ENCODE measurements at regions not wholly inside any gene's neighbourhood (a gene's known extent, or its start where the extent isn't known, plus 50 kb on each side); places are given as distances from the start of the nearest gene placed in this dataset.

GRCh38 chr6:86822747-86823146 is 114.6 kb upstream of the HTR1E start:
- Histone ChIP-seq H3K56ac (ENCODE audit: insufficient read length, low read depth, low read length) (no peak overlapping the region), H4K8ac (replicated peaks; ENCODE audit: insufficient read length, low read depth, low read length) (no peak overlapping the region), H2AK5ac (ENCODE audit: insufficient read length, low read length) (no peak overlapping the region), H3K14ac (ENCODE audit: insufficient read depth, low read length) (no peak overlapping the region), H3K23me2 (ENCODE audit: insufficient read length, low read depth, low read length, poor library complexity, severe bottlenecking) (no peaks in the 10 kb centered on the region), H3K4me1 (ENCODE audit: insufficient read depth, low read length) (no peaks in the 10 kb centered on the region), H3K9ac (ENCODE audit: extremely low read depth, insufficient read length, low read length) (no peak overlapping the region), H4K5ac (ENCODE audit: insufficient read length, low read depth, low read length) (no peak overlapping the region), H3K4ac (ENCODE audit: low read depth, low read length) (no peak overlapping the region), H3K27me3 (ENCODE audit: insufficient read depth, low read length) (no peaks in the 10 kb centered on the region), H2BK120ac (ENCODE audit: low read depth, low read length, poor library complexity, severe bottlenecking) (no peak overlapping the region), H3K18ac (ENCODE audit: insufficient read length, low read depth, low read length) (no peak overlapping the region), H3K9me3 (ENCODE audit: control insufficient read depth, low read depth, low read length) (no peaks in the 10 kb centered on the region), H3K4me2 (ENCODE audit: insufficient read depth, insufficient read length, low read length) (no peak overlapping the region), H2AFZ (ENCODE audit: low read length) (no peak overlapping the region), H2BK15ac (ENCODE audit: low read depth, low read length) (no peak overlapping the region), H4K20me1 (ENCODE audit: control insufficient read depth, insufficient read depth, insufficient read length) (no peaks in the 10 kb centered on the region), H4K91ac (ENCODE audit: insufficient read length, low read depth, low read length) (no peak overlapping the region), H3K23ac (ENCODE audit: insufficient read length, low read depth, low read length) (no peak overlapping the region), H3K79me1 (ENCODE audit: insufficient read depth, low read depth, low read length, poor library complexity, severe bottlenecking) (no peaks in the 10 kb centered on the region), H3K79me2 (ENCODE audit: insufficient read depth, low read length) (no peaks in the 10 kb centered on the region), H2BK5ac (ENCODE audit: insufficient read length, low read length) (no peak overlapping the region), H2BK12ac (ENCODE audit: insufficient read length, low read depth, low read length) (no peak overlapping the region), H3K27ac (ENCODE audit: insufficient read length, low read depth, low read length) (no peak overlapping the region), H2BK20ac (ENCODE audit: low read depth, low read length, poor library complexity, severe bottlenecking) (no peak overlapping the region), H3T11ph (ENCODE audit: low read length) (no peak overlapping the region)
- Mint-ChIP-seq H3K4me3 (no peak overlapping the region), H3K36me3 (ENCODE audit: insufficient read depth in 1 of 3, low read depth in 3 of 3) (no peaks in the 10 kb centered on the region), H3K9me3 (no peaks in the 10 kb centered on the region), H3K27ac (no peak overlapping the region), H3K27me3 (ENCODE audit: low read depth) (no peaks in the 10 kb centered on the region), H3K4me1 (no peaks in the 10 kb centered on the region)
- TF ChIP-seq CTCF (conservative IDR thresholded peaks at IDR 0.05), result no peak
- DNase-seq, result no peak
